GM12878 (cell line): ENCODE measurements at regions not wholly inside any gene's neighbourhood (a gene's known extent, or its start where the extent isn't known, plus 50 kb on each side); places are given as distances from the start of the nearest gene placed in this dataset.

Source experiments
- ATAC-seq: fragments of 200-7000 bp; cut with Tn5 transposase; 3 replicates; pipeline ENCODE4 v1.9.1; 2020; ENCODE audit warnings: mild to moderate bottlenecking, moderate library complexity
- BruUV-seq: library from RNA; stranded (reverse); fragments of 400-500 nt; replicated peaks from 2 replicates; lab custom pipeline; 2021; lab: Mats Ljungman, UMichigan
- CTCF ChIA-PET: fragments of 300-600 bp; sonication (Branson Sonifier 250); formaldehyde crosslinking; extraction: SDS; loops from one replicate; lab custom pipeline; 2021; ENCODE audit warnings: inconsistent platforms; lab: Yijun Ruan, JAX
- POLR2A ChIA-PET: fragments of 350-600 bp; formaldehyde crosslinking; extraction: SDS; loops from one replicate; lab custom pipeline; 2021; ENCODE audit warnings: inconsistent platforms; lab: Charles Lee
- RAD21 ChIA-PET: fragments of 300-600 bp; sonication (Branson Sonifier 250); formaldehyde crosslinking; loops from one replicate; lab custom pipeline; 2023; ENCODE audit warnings: antibody characterized with exemption; ENCODE audit not compliant: unreplicated experiment; lab: Charles Lee
- SMC1A ChIA-PET: fragments of 300-600 bp; sonication (Branson Sonifier 250); formaldehyde crosslinking; loops from one replicate; lab custom pipeline; 2023; ENCODE audit not compliant: unreplicated experiment, uncharacterized antibody; lab: Charles Lee
- DNase-seq: peaks from one replicate; pipeline ENCODE4 v3.0.0-alpha.2; 2011; ENCODE audit warnings: low read depth, low spot score
- FAIRE-seq: peaks from 3 replicates; lab custom pipeline; 2011; peaks lifted over from hg19 to GRCh38; lab: Jason Lieb, UNC
- H2AFZ ChIP-seq: 2 replicates; pipeline ENCODE4 v1.6.0; 2011; ENCODE audit warnings: low read depth, low read length, control low read depth; ENCODE audit not compliant: control insufficient read depth
- H3K27ac ChIP-seq: 2 replicates; pipeline ENCODE4 v1.5.1; 2011; ENCODE audit warnings: control low read depth; ENCODE audit not compliant: control insufficient read depth, insufficient read depth
- H3K27me3 ChIP-seq, 2 experiments: replicated peaks in 1 of 2; 2 replicates each; pipeline versions ENCODE4 v1.6.0 to v1.6.1; 2011; ENCODE audit warnings: low read length in 1 of 2; ENCODE audit not compliant: control insufficient read depth in 2 of 2, insufficient read depth in 2 of 2
- H3K36me3 ChIP-seq, 2 experiments: 2 replicates each; pipeline ENCODE4 v1.5.1; 2011; ENCODE audit warnings: low read length in 1 of 2; ENCODE audit not compliant: control insufficient read depth in 2 of 2, insufficient read depth in 2 of 2
- H3K4me1 ChIP-seq: 2 replicates; pipeline ENCODE4 v1.6.1; 2011; ENCODE audit warnings: mild to moderate bottlenecking, low read length, moderate library complexity, mixed read lengths; ENCODE audit not compliant: control insufficient read depth, insufficient read depth
- H3K4me2 ChIP-seq: 2 replicates; pipeline ENCODE4 v1.6.0; 2011; ENCODE audit warnings: control low read depth; ENCODE audit not compliant: control insufficient read depth, insufficient read depth
- H3K4me3 ChIP-seq: fragments of 200-600 bp; sonication (generic); 2 replicates; pipeline ENCODE4 v1.5.1; 2016
- H3K79me2 ChIP-seq: 2 replicates; pipeline ENCODE4 v1.6.0; 2011; ENCODE audit warnings: low read length; ENCODE audit not compliant: control insufficient read depth, insufficient read depth
- H3K9ac ChIP-seq: 2 replicates; pipeline ENCODE4 v1.8.0; 2011; ENCODE audit warnings: low read length, control low read depth, mixed read lengths; ENCODE audit not compliant: control insufficient read depth, insufficient read depth
- H3K9me3 ChIP-seq: replicated peaks from 3 replicates; pipeline ENCODE4 v1.5.1; 2011; ENCODE audit warnings: mild to moderate bottlenecking, low read length; ENCODE audit not compliant: control insufficient read depth, insufficient read depth
- H4K20me1 ChIP-seq: 2 replicates; pipeline ENCODE4 v1.6.0; 2011; ENCODE audit not compliant: control insufficient read depth, insufficient read depth
- ASH2L ChIP-seq: fragments of 300-600, 200-600 bp; sonication (generic); IDR thresholded peaks from 2 replicates; pipeline ENCODE4 v1.6.1; 2017; ENCODE audit warnings: low read depth, mild to moderate bottlenecking, borderline replicate concordance
- BCL3 ChIP-seq: IDR thresholded peaks from 2 replicates; pipeline ENCODE4 v1.6.1; 2011; ENCODE audit warnings: borderline replicate concordance, low read depth, mild to moderate bottlenecking, moderate library complexity, low read length; ENCODE audit not compliant: insufficient read depth, poor library complexity, severe bottlenecking
- CHD2 ChIP-seq: IDR thresholded peaks from 2 replicates; pipeline ENCODE4 v1.6.1; 2011; ENCODE audit warnings: low read depth, low read length, improper control_type of control experiment, borderline replicate concordance
- E2F8 ChIP-seq: fragments of 450-650 bp; IDR thresholded peaks from 2 replicates; pipeline ENCODE4 v1.6.1; 2018; ENCODE audit warnings: mild to moderate bottlenecking, low read depth, moderate library complexity; ENCODE audit not compliant: partially characterized antibody
- IRF4 ChIP-seq: IDR thresholded peaks from 2 replicates; pipeline ENCODE4 v1.6.1; 2011; ENCODE audit warnings: low read depth, low read length
- NFYA ChIP-seq: IDR thresholded peaks from 2 replicates; pipeline ENCODE4 v1.6.1; 2011; ENCODE audit warnings: low read depth, mild to moderate bottlenecking, low read length, improper control_type of control experiment, borderline replicate concordance
- NR2C2 ChIP-seq: IDR thresholded peaks from 2 replicates; pipeline ENCODE4 v1.6.1; 2011; ENCODE audit warnings: borderline replicate concordance, low read depth; ENCODE audit not compliant: control insufficient read depth, insufficient read length
- RCOR1 ChIP-seq: conservative IDR thresholded peaks from 2 replicates; pipeline ENCODE4 v1.6.1; 2012; ENCODE audit warnings: low read depth, low read length, improper control_type of control experiment
- SREBF2 ChIP-seq: IDR thresholded peaks from 2 replicates; pipeline ENCODE4 v1.6.1; 2012; ENCODE audit warnings: mild to moderate bottlenecking, low read length
- ZZZ3 ChIP-seq: IDR thresholded peaks from 2 replicates; pipeline ENCODE4 v1.6.1; 2011; ENCODE audit warnings: low read depth; ENCODE audit not compliant: control insufficient read depth, insufficient read length
- whole genome bisulfite sequencing: methylation state at CpG from one replicate; pipeline ENCODE4 v1.1.6; 2016; ENCODE audit warnings: low lambda C conversion rate; ENCODE audit not compliant: insufficient replicate concordance, insufficient coverage; ENCODE audit errors: missing lambda C conversion rate; 5-methylcytosine and 5-hydroxymethylcytosine counted together
- in situ Hi-C: fragments of 300-500 bp; cut with MboI; formaldehyde crosslinking; loops from 9 replicates; pipeline ENCODE4 v1.14.3; 2018; ENCODE audit warnings: mixed read lengths
- intact Hi-C: fragments of 100-400 bp; cut with micrococcal nuclease; formaldehyde crosslinking; loops from one replicate; pipeline ENCODE4 v1.14.2; 2022; ENCODE audit not compliant: unreplicated experiment

- H3K27me3 ChIP-seq: no peaks in the 10 kb centered on the region
- H2AFZ ChIP-seq: no peak overlapping the region
- H3K79me2 ChIP-seq: no peaks in the 10 kb centered on the region
- H3K9ac ChIP-seq: no peak overlapping the region
- no peaks in the 10 kb centered on the region for H4K20me1 ChIP-seq
- H3K9me3 ChIP-seq: no peaks in the 10 kb centered on the region
- no peak for FAIRE-seq
- no peak overlapping the region for H3K4me2 ChIP-seq
- H3K27ac ChIP-seq: no peak overlapping the region
- in situ Hi-C loops: no loop called here
- intact Hi-C loops: loop anchor here (5.0 to 10.0 kb wide), 2 partner anchors 226 to 473 kb away; partner anchors contain the start of gene IFNE
- TF ChIP-seq NFYA (no peak), CHD2 (no peak), ASH2L (no peak), BCL3 (no peak), ZZZ3 (no peak), E2F8 (no peak), RCOR1 (no peak), IRF4 (no peak), NR2C2 (no peak), SREBF2 (no peak)
- CTCF ChIA-PET: interaction anchor here (0.6 to 2.6 kb wide), 19 partner anchors 12 to 513 kb away, joined by 3 to 16 read pairs (median 6); no protein-coding TSS in a partner anchor
- no peak for DNase-seq
- no peaks in the 10 kb centered on the region for H3K36me3 ChIP-seq
- H3K4me1 ChIP-seq: no peaks in the 10 kb centered on the region
- no TSS peak for BruUV-seq
- RAD21 ChIA-PET: interaction anchor here (0.7 to 2.1 kb wide), 3 partner anchors 80 to 412 kb away, joined by 4 to 5 read pairs (median 4); no protein-coding TSS in a partner anchor
- 1% methylated on average over 4 of the region's 4 CpGs for WGBS
- SMC1A ChIA-PET: interaction anchor here (0.9 to 1.5 kb wide), 9 partner anchors 25 to 525 kb away, joined by 3 to 4 read pairs (median 3); no protein-coding TSS in a partner anchor
- ATAC-seq: no peak
- H3K4me3 ChIP-seq: no peak overlapping the region
- POLR2A ChIA-PET: no interaction called here
These were observed 94.2 kb upstream of the MTAP start for GRCh38 chr9:21708260-21708711.
